Panc1 (cell line): ENCODE measurements at regions not wholly inside any gene's neighbourhood (a gene's known extent, or its start where the extent isn't known, plus 50 kb on each side); places are given as distances from the start of the nearest gene placed in this dataset.

Experiments used
- ATAC-seq: fragments of 200-7000 bp; cut with Tn5 transposase; 2 replicates; pipeline ENCODE4 v1.9.1; 2020; ENCODE audit warnings: mild to moderate bottlenecking, moderate library complexity
- BruUV-seq: library from RNA; stranded (reverse); fragments of 400-500 nt; replicated peaks from 2 replicates; lab custom pipeline; 2021; lab: Mats Ljungman, UMichigan
- CTCF ChIA-PET: fragments of 300-600 bp; sonication (Branson Sonifier 250); formaldehyde crosslinking; loops from one replicate; lab custom pipeline; 2022; ENCODE audit warnings: antibody characterized with exemption; lab: Charles Lee
- POLR2A ChIA-PET: fragments of 300-600 bp; sonication (Branson Sonifier 250); formaldehyde crosslinking; loops from one replicate; lab custom pipeline; 2022; ENCODE audit warnings: antibody characterized with exemption; lab: Charles Lee
- DNase-seq: peaks from one replicate; pipeline ENCODE4 v3.0.0-alpha.2; 2010; ENCODE audit warnings: low read depth, low spot score
- H3K27ac ChIP-seq: 2 replicates; pipeline ENCODE4 v1.5.1; 2011; ENCODE audit warnings: mild to moderate bottlenecking, low read length, inconsistent platforms
- H3K27me3 ChIP-seq: fragments of 200-500 bp; sonication (Bioruptor generic); 2 replicates; pipeline ENCODE4 v1.6.0; 2014; ENCODE audit warnings: low read length, inconsistent platforms; ENCODE audit not compliant: control insufficient read depth, insufficient read depth
- H3K36me3 ChIP-seq: fragments of 200-500 bp; sonication (Bioruptor generic); 2 replicates; pipeline ENCODE4 v1.5.1; 2014; ENCODE audit warnings: inconsistent platforms, mild to moderate bottlenecking, low read length, moderate library complexity; ENCODE audit not compliant: control insufficient read depth, insufficient read depth
- H3K4me1 ChIP-seq: 2 replicates; pipeline ENCODE4 v1.5.1; 2011; ENCODE audit warnings: inconsistent platforms, mild to moderate bottlenecking, low read length, moderate library complexity; ENCODE audit not compliant: control insufficient read depth, insufficient read depth
- H3K4me3 ChIP-seq, 2 experiments: 2 replicates each; pipeline ENCODE4 v1.5.1; 2011 to 2012; ENCODE audit warnings: low read depth in 2 of 2, low read length in 2 of 2, mild to moderate bottlenecking in 2 of 2, inconsistent platforms in 1 of 2, moderate library complexity in 1 of 2
- H3K9me3 ChIP-seq: fragments of 200-500 bp; sonication (Bioruptor generic); 2 replicates; pipeline ENCODE4 v1.5.1; 2014; ENCODE audit warnings: low read depth, mild to moderate bottlenecking, inconsistent platforms, low read length, moderate library complexity; ENCODE audit not compliant: control insufficient read depth, insufficient read depth
- CTCF ChIP-seq: fragments of 450-650 bp; IDR thresholded peaks from 2 replicates; pipeline ENCODE4 v1.5.1; 2017; ENCODE audit warnings: mild to moderate bottlenecking
- POLR2AphosphoS5 ChIP-seq: IDR thresholded peaks from 2 replicates; pipeline ENCODE4 v1.6.1; 2012; ENCODE audit warnings: mild to moderate bottlenecking, low read depth, low read length, moderate library complexity
- REST ChIP-seq, 2 experiments: IDR thresholded peaks; 2 replicates each; pipeline ENCODE4 v1.6.1; 2011 to 2012; ENCODE audit warnings: low read depth in 2 of 2, control low read depth in 1 of 2, low read length in 1 of 2, mild to moderate bottlenecking in 1 of 2, moderate library complexity in 1 of 2; ENCODE audit not compliant: insufficient read depth in 1 of 2
- SIN3A ChIP-seq: IDR thresholded peaks from 2 replicates; pipeline ENCODE4 v1.6.1; 2012; ENCODE audit warnings: low read depth, mild to moderate bottlenecking, low read length, moderate library complexity, borderline replicate concordance; ENCODE audit not compliant: insufficient read depth
- TCF7L2 ChIP-seq: IDR thresholded peaks from 2 replicates; pipeline ENCODE4 v1.6.1; 2011; ENCODE audit warnings: mild to moderate bottlenecking, low read depth, low read length, inconsistent platforms
- in situ Hi-C: cut with HindIII; loops from 2 replicates; pipeline ENCODE4 v1.10.0; 2016; ENCODE audit warnings: low sequenced_read_pairs, low pct_unique_long_range_greater_than_20kb
- intact Hi-C: fragments of 100-400 bp; cut with micrococcal nuclease; formaldehyde crosslinking; loops from one replicate; pipeline ENCODE4 v1.10.0; 2022; ENCODE audit not compliant: unreplicated experiment

GRCh38 chr2:122703676-122704075, 948.2 kb downstream of the TSN start:
- Histone ChIP-seq H3K27ac (no peak overlapping the region), H3K4me3 (no peak overlapping the region), H3K9me3 (no peaks in the 10 kb centered on the region), H3K4me1 (no peaks in the 10 kb centered on the region), H3K36me3 (no peaks in the 10 kb centered on the region), H3K27me3 (no peaks in the 10 kb centered on the region)
- no TSS peak for BruUV-seq
- CTCF ChIA-PET = no interaction called here
- DNase-seq (no peak), ATAC-seq (no peak)
- intact Hi-C loops (no loop called here), in situ Hi-C loops (no loop called here)
- TF ChIP-seq CTCF = no peak
- TF ChIP-seq SIN3A = no peak
- TF ChIP-seq POLR2AphosphoS5 = no peak
- POLR2A ChIA-PET = no interaction called here

- Histone ChIP-seq H3K9me3 (no peaks in the 10 kb centered on the region), H3K4me1 (no peaks in the 10 kb centered on the region), H3K27me3 (no peaks in the 10 kb centered on the region), H3K4me3 (no peak overlapping the region), H3K36me3 (no peaks in the 10 kb centered on the region), H3K27ac (no peak overlapping the region)
- BruUV-seq = no TSS peak
- CTCF ChIA-PET = no interaction called here
- POLR2A ChIA-PET = no interaction called here
- intact Hi-C loops (no loop called here), in situ Hi-C loops (no loop called here)
- TF ChIP-seq TCF7L2 = no peak
- TF ChIP-seq CTCF = no peak
- TF ChIP-seq POLR2AphosphoS5 = no peak
- TF ChIP-seq REST (IDR thresholded peaks at IDR 0.05; ENCODE audit: insufficient read depth in 1 of 2, low read depth in 2 of 2, low read length in 1 of 2) = no peak
- no peak for TF ChIP-seq SIN3A
- no peak for DNase-seq
- no peak for ATAC-seq
Observed at GRCh38 chr2:122704109-122704563, 948.7 kb downstream of the TSN start.
